ENCODE measurements at regions not wholly inside any gene's neighbourhood (a gene's known extent, or its start where the extent isn't known, plus 50 kb on each side); places are given as distances from the start of the nearest gene placed in this dataset.

DNA sequence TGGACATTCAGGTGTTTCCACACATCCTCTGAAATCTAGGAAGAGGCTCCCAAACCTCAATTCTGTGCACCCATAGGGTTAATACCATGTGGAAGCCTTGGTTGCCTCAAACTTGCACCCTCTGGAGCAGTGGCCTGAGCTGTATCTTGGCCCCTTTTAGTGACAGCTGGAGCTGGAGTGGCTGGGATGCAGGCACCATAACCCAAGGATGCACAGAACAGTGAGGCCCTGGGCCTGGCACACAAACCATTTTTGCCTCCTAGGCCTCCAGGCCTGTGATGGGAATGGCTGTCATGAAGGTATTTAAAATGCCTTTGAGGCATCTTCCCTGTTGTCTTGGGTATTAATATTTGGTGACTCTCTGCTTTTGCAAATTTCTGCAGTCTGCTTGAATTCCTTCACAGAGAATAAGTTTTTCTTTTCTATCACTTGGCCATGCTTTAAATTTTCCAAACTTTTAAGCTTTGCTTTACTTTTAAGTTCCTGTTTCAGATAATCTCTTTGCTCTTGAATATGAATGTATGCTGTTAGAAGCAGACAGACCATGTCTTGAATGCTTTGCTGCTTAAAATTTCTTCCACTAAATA, 1594.5 kb upstream of the PCDH20 start:
- DNase-seq (ENCODE audit: low read depth in 2 of 2), result no peak

DNA sequence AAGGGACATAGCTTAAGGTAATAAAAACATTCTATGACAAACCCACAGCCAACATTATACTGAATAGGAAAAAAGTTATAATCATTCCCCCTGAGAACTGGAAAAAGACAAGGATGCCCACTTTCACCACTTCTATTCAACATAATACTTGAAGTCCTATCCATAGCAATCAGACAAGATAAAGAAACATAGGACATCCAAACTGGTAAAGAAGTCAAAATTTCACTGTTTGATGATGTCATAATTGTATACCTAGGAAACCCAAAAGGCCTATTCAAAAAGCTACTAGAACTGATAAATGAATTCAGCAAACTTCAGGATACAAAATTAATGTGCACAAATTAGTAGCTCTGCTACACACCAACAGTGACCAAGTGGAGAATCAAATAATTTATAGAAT, 1590.0 kb upstream of the PCDH20 start:
- no peak for DNase-seq (ENCODE audit: low read depth in 2 of 2)

DNA sequence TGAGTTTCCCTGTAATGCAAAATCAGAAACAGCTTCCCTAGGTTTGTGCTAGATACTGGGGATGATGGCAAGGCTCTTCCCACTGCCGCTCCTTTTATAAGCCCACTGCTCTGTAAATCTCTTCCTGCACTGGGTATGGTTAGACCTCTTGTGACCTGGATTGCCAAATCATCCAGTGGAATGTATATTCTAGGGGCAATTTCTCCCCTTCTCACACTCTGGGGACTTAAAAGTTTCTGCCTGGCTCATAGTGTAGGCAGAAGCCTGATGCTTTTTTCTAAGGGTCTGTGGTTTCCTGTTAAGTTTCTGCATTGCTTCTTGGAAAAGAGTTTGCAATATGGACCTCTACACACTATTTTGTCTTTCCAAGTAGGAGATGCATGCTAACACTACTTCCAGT, 1582.0 kb upstream of the PCDH20 start:
- no peak for DNase-seq (ENCODE audit: low read depth in 2 of 2)

DNA sequence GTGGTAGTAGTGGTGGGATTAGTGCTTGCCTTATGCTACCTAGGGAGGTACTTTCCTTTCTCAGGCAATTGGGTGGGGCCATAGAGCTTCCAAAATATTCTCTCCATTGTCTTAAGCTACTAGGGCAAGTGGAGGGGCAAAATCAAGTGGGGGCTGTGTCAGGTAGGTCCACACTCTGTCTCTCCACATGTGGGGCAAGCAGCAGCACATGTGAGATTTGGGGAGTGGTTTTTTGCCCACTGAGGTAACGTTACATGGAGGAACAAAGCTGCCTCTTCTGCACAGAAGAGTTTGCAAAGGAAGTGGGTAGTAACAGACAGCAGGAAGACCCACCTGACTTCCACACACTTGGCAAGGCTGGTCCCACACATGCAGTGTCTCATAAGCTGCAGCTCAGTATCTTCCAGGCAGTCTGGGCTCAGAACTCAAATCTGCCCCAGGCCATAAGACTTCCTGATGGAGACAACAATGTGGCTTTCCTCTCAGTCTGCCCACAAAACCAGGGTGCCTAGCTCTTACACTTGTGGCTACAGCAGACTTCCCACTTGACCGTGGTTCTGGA, 1581.5 kb upstream of the PCDH20 start:
- no peak for DNase-seq (ENCODE audit: low read depth in 2 of 2)

DNA sequence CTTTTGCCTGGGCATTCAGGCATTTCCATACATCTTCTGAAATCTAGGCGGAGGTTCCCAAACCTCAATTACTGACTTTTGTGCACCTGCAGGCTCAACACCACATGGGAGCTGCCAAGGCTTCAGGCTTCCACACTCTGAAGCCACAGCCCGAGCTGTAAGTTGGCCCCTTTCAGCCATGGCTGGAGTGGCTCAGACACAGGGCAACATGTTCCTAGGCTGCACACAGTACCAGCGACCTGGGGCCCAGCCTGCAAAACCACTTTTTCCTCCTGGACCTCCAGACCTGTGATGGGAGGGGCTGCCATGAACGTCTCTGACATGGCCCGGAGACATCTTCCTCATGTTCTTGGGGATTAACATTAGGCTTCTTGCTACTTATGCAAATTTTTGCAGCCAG, 1558.2 kb upstream of the PCDH20 start:
- no peak for DNase-seq (ENCODE audit: low read depth in 2 of 2)

DNA sequence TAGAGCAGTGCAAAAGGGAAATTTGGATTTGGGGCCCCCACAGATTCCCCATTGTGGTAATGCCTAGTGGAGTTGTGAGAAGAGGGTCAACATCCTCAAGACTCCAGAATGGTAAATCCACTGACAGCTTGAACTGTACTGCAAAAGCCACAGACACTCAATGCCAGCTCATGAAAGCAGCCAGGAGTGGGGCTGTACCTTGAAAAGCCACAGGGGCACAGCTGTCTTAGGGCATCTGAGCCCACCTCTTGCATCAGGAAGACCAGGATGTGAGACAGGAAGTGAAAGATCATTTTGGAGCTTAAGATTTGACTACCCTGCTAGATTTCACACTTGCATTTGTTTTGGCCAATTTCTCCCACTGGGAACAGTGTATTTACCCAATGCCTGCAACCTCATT, 1548.9 kb upstream of the PCDH20 start:
- no peak for DNase-seq (ENCODE audit: low read depth in 2 of 2)

DNA sequence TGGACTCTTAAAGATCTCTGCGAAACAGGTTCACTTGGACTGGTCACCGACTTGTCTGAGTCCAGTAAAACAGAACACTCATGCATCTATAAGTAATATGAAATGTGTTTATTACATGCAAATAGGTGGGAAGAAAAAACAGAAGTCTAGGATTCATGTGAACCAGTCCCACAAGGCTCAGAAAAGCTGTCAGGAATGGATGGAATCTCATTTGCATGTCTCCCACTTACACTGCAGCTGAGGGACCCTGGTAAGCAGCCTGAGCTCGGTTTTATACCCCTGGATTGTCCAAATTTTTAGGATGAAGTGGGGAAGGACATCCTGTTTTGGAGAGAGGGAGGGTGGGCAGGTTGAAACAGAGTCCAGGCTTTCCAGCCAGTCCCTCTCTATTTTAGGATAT, 1545.1 kb upstream of the PCDH20 start:
- DNase-seq (ENCODE audit: low read depth in 2 of 2), result no peak

DNA sequence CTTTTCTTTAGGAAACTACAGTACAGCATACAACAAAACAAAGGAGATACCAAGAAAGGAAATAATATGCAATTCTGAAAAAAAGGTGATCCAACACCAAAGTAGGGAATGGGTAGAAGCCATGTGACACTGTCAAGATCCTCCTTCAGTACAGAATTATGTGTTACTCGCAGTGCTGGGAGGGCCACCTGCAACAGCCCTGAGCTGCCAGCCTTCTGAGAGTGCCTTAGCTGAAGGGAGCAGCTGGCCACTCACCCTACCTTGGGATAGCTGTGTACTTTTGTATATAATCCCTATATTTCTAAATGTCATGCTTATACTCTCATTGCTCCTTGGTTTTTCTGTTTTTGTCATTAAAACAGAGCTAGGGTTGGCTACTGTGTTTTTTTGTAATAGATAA, 1518.2 kb upstream of the PCDH20 start:
- no peak for DNase-seq (ENCODE audit: low read depth in 2 of 2)

DNA sequence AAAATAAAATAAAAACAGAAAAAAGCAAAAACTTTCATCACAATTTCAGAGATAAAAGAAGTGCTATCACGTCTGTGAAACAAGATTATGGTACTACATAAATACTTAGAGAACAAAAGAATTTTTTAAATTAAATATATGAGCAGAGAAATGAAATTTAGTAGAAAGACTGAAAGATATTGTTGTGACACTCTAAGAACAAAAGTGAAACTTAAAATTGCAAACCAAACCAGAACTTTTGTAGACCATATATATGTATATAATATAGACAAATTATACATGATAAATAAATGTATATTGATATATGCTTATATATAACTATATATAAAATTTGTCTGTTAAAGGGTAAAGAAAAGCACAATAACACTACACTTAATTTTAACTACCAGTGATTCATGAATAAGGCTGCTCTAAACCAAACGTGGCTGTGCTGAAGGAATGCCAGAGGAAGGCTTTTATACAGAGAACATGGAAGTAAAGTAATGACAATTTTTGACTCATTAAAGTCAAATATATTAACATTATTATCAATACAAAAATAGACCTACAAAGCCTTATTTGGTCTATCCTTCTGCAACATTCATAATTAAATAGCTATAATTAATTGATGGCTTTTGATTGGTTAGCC, 1516.7 kb upstream of the PCDH20 start:
- no peak for DNase-seq (ENCODE audit: low read depth in 2 of 2)

DNA sequence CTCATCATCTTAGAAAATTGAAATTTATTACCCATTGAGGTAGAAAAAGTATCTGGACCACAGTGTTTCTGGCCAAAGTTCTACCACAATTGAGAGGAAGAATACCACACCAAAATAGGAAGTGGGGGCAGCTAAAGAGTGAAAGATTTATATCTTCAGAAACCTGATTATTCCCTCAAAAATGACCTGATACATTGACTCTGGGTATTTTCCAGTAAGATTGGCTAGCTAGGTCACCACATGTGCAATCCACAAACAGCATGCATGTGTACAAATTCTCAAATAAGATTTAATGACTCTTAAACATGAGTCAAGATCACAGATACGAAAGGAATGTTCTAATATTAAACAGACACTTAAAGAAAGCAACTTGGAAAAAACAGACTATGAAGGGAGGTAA, 1516.2 kb upstream of the PCDH20 start:
- DNase-seq (ENCODE audit: low read depth in 2 of 2), result no peak

DNA sequence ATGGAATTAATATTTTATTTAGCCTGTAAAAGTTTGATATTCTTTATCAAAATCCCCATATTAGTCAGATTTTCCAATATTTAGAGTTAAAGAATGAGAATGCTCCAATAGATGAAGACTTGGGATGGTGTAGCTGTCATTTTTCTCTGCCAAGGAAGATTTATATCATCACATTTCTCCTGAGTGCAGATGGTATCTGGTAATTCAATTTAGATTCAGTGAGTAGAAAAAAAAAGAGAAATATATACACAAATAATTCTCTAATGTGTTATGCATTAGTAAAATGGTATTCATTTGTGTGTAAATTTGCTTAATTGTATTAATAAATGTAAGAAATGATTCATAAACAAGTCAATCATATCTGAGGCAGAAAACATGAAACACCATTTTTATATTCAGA, 1508.7 kb upstream of the PCDH20 start:
- no peak for DNase-seq (ENCODE audit: low read depth in 2 of 2)

DNA sequence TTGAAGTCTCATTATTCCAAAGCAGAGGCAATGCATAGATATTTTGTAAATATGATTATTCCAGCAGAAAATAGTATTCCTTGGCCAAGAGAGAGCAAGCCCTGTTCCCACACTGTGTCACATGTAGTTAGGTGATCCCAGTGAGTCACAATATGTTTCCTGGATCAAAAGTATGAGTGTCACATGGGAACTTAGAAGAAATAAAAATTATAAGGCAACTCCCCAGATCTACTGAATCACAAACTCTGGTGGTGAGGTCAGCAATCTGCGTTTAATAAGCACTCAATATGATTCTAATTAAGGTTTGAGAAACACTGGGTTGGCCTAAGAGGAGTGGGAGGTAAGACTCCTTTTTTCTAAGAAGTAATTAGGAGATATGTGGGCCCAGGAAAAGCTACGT, 1504.5 kb upstream of the PCDH20 start:
- DNase-seq (ENCODE audit: low read depth in 2 of 2), result no peak

DNA sequence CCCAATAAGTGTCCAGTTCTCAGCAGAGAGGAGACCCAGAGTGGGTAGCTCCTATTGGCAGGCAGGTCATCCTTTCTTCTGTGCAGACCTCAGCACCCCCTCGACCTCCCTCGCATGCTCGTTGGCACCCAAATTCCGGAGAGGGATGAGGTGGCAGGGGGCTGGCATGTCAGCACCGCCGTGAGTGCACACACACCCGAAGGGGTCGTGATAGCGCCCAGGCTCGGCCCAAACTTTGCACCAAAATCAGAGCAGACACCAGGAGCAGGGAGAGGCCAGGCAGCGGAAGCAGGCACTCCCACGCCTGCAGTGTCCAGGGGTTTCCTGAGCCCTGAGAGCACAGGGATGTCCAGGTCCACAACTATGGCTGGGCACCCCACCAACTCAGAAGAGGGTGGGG, 1503.8 kb upstream of the PCDH20 start:
- DNase-seq (ENCODE audit: low read depth in 2 of 2), result no peak

DNA sequence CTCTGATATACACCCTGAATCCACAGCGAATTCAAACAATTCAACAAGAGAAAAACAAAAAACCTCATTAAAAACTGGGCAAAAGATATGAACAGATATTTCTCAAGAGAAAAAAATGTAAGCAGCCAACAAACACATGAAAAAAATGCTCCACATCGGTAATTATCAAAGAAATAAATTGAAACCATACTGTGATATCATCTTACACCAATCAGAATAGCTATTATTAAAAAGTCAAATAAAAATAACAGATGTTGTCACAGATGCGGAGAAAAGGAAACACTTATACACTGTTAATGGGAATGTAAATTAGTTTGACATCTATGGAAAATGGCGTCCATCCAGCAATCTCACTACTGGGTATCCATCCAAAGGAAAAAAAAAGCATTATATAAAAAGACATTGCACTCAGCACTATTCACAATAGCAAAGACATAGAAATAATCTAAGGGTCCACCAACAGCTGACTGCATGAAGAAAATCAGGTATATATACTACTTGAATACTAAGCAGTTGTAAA, 1495.0 kb upstream of the PCDH20 start:
- DNase-seq (ENCODE audit: low read depth in 2 of 2), result no peak

DNA sequence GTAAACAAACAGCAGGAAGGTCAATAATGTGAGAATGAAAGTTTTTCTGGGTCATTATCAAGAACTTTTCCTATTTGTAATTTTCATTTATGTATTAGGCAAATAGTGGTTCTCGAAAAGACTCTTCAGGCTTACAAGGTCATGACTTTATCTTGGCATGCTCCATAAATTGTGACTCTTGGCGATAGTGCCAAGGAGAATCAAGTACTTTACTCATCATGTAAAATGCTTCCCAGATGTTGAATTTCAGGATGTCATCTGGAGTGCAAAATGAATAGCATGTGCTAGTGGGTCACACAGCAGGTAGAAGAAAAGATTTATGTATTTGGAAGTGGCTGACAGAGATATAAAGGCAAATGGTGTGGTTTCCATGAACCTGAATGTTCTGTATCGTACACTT, 1492.7 kb upstream of the PCDH20 start:
- DNase-seq (ENCODE audit: low read depth in 2 of 2), result no peak

DNA sequence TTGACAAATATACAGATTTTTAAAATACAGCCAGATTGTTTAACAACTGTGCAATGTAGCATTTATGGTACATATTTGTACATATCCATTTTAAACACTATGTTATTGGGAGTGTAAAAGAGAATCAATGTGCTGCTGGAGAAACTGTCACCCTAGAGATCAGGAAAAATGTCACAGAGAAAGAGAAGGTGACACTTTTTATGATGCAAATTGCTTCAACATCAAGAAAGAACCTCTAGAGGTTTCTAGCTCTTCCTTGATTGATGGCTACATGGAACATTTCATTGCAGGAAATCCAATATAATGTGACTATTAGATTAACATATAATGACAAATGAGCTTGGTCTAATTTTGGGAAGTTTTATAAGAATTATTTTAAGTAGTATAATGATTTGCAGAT, 1491.2 kb upstream of the PCDH20 start:
- DNase-seq (ENCODE audit: low read depth in 2 of 2), result no peak

DNA sequence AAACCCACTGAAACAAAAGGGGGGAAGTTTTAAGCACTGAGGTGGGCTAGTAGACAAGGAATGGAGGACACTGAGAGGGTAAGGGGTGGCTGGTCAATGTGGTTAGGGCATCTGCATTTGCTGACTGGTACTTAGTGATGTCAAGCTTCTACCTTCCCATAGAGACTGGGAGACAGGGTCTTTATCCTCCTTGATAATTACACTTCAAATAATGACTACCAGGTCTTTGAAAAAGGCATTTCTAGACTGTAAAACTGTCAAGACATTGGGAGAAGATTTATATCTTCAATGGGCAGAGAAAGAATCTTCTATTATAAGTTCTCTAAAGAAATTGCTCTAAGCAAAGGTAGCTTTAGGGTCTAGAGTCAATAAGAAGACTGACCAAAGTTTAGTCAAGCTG, 1490.8 kb upstream of the PCDH20 start:
- no peak for DNase-seq (ENCODE audit: low read depth in 2 of 2)

DNA sequence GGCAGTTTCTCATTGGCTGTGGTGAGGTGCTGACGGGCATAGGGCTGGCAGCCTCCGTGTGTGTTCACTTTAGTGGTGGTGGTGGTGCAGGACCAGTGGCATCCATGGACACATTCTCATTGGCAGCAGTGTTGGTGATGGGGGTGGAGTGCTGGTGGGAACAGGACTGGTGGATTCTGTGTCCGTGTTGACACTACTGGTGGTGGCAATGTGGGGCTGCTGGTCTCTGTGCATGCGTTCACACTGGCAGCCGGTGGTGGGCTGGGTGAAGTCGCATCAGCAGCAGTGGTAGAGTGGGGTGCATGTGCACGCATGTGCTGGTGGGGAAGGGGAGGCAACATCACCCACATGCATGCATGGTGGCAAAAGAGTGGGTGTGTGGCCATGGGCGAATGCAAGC, 1471.4 kb upstream of the PCDH20 start:
- no peak for DNase-seq (ENCODE audit: low read depth in 2 of 2)

DNA sequence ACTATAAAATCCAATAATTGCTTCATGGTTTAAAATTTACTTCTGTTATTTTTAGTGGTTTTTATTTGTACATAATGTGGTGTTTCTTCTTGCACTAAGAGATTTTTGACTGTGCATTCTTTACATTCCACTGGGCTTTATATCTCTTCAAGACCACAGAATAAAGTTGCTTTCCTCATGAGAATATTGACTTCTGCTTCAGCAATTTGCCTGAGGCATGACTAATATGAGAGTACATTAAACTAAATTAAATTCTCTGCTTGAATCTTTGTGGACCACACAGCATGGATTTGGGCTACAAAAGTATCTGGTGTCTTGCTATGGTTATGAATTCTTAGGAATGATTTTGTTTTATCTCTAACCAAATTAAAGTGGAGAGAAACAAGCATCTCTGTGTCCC, 1463.4 kb upstream of the PCDH20 start:
- no peak for DNase-seq (ENCODE audit: low read depth in 2 of 2)

DNA sequence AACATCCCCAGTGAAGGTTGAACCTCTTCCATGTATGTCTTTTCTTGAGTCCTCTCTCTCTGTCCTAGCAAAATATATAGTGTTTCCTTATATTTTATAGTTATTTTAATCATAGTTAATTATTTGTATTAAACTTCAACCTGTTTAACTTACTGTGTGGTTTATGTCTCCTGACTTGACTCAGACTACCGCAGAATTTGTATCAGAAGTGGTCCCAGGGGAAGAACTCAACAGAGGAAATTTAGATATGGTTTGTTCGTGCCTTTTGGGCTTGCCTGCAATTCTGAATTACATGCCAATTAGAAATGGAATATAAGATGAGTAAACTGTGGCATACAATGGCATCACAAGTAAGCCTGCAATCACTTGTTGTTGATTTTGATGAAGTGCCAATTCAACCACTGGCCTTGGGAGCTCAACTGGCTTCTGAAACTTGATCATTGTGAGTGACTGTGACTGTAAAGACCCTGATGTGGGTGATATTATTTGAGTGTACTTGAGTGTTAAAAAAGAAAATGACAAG, 1459.5 kb upstream of the PCDH20 start:
- no peak for DNase-seq (ENCODE audit: low read depth in 2 of 2)

DNA sequence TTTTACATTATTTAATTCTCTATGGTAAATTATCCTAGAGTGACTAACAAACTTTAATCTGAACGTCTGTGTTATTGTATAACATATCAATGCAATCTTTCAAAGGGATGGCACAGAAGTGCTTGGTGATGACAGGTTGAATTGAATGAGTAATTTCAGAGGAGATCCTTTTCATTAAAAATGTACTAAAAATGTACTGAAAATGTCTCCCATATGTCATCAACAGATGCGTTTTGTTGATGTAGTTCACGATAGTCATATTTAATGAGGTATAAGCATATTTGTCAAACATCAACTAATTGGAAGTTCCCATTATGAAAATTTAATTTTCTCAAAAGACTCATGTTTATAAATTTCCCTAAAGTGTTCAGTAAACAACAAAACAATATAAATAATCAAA, 1434.7 kb upstream of the PCDH20 start:
- no peak for DNase-seq (ENCODE audit: low read depth in 2 of 2)

DNA sequence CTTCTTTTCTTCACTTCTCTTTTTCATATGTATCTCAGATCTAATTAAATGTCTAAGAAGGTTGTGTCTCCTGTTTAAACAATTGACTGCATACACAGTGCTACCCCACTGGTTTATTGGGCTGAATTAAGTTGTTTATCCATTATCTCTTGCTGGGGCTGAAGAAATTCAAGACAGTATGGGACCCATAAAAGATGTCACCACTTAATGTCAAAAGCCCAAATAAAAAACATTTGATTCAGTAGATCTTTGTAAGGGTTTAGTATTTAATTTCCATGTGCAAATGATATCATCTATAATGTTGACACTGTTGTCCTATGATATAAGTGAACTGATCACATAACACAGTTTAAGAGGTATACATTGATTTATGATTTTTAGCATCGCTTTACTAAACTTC, 1431.9 kb upstream of the PCDH20 start:
- no peak for DNase-seq (ENCODE audit: low read depth in 2 of 2)

DNA sequence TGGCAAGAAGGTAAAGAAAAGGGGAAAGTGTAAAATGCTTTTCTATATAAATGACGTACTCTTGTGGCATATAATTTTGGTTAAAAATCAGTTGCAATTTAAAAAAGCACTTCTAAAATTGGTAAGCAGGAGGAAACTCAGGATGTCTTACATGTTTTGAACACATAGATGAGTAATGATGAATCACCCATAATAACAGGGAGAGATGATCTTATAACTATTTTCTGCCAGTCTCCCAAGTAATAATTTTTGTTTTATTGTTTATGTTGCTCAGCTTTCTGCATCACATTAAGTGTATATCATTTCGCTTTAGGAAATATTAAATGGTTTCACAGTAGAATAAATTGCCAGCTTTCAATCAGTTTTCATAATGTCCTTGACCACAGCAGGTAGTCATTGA, 1430.7 kb upstream of the PCDH20 start:
- DNase-seq (ENCODE audit: low read depth in 2 of 2), result no peak
